H1 (cell line): ENCODE measurements at regions not wholly inside any gene's neighbourhood (a gene's known extent, or its start where the extent isn't known, plus 50 kb on each side); places are given as distances from the start of the nearest gene placed in this dataset.

Experiments used
- CTCF ChIA-PET: fragments of 300-600 bp; sonication (Branson Sonifier 250); formaldehyde crosslinking; loops from one replicate; lab custom pipeline; 2021; ENCODE audit not compliant: partially characterized antibody; lab: Charles Lee
- POLR2A ChIA-PET: fragments of 300-600 bp; sonication (Branson Sonifier 250); formaldehyde crosslinking; loops from one replicate; lab custom pipeline; 2021; ENCODE audit warnings: inconsistent platforms; ENCODE audit not compliant: partially characterized antibody; lab: Charles Lee
- DNase-seq, 2 experiments: peaks; one replicate each; pipeline versions ENCODE4 v3.0.0 to v3.0.0-alpha.2; 2010 to 2022; ENCODE audit warnings: low spot score in 2 of 2, low read depth in 1 of 2, mixed read lengths in 1 of 2
- FAIRE-seq: peaks from 2 replicates; lab custom pipeline; 2011; peaks lifted over from hg19 to GRCh38; lab: Jason Lieb, UNC
- H2AFZ ChIP-seq: 2 replicates; pipeline ENCODE4 v1.8.1; 2012; ENCODE audit warnings: low read length, inconsistent platforms
- H2AK5ac ChIP-seq: 2 replicates; pipeline ENCODE4 v1.6.1; 2013; ENCODE audit warnings: low read depth, low read length
- H2BK120ac ChIP-seq: replicated peaks from 2 replicates; pipeline ENCODE3; 2013; ENCODE audit warnings: low read depth, low read length, inconsistent platforms
- H2BK12ac ChIP-seq: 2 replicates; pipeline ENCODE4 v1.6.1; 2013; ENCODE audit warnings: low read depth, low read length
- H2BK15ac ChIP-seq: 2 replicates; pipeline ENCODE4 v1.6.1; 2013; ENCODE audit warnings: low read length
- H2BK20ac ChIP-seq: 2 replicates; pipeline ENCODE4 v1.6.1; 2013; ENCODE audit warnings: low read length
- H2BK5ac ChIP-seq: 2 replicates; pipeline ENCODE4 v1.6.1; 2013; ENCODE audit warnings: low read depth, low read length
- H3K14ac ChIP-seq: 2 replicates; pipeline ENCODE4 v1.6.1; 2013; ENCODE audit warnings: inconsistent platforms; ENCODE audit not compliant: insufficient read length
- H3K18ac ChIP-seq: 2 replicates; pipeline ENCODE4 v1.6.1; 2013; ENCODE audit warnings: low read length; ENCODE audit errors: extremely low read depth
- H3K23ac ChIP-seq: 2 replicates; pipeline ENCODE4 v1.6.1; 2013; ENCODE audit warnings: inconsistent platforms; ENCODE audit not compliant: insufficient read length
- H3K23me2 ChIP-seq: 2 replicates; pipeline ENCODE4 v1.6.1; 2013; ENCODE audit warnings: low read depth, low read length
- H3K27ac ChIP-seq: 2 replicates; pipeline ENCODE4 v1.6.1; 2011; ENCODE audit warnings: low read depth, low read length, inconsistent platforms
- H3K27me3 ChIP-seq, 4 experiments: replicated peaks in 1 of 4; 1 replicate in 1 of 4; 2 replicates in 3 of 4; pipeline versions ENCODE4 v1.6.1 to v1.8.1; 2011 to 2013; ENCODE audit warnings: low read length in 3 of 4, mild to moderate bottlenecking in 3 of 4, inconsistent platforms in 2 of 4, mixed read lengths in 2 of 4, moderate library complexity in 1 of 4; ENCODE audit not compliant: control insufficient read depth in 3 of 4, insufficient read depth in 3 of 4; ENCODE audit errors: extremely low read depth in 1 of 4
- H3K36me3 ChIP-seq, 4 experiments: 2 replicates each; pipeline versions ENCODE4 v1.6.1 to v1.8.1; 2011 to 2013; ENCODE audit warnings: mild to moderate bottlenecking in 4 of 4, low read length in 3 of 4, moderate library complexity in 2 of 4, control low read depth in 1 of 4, inconsistent platforms in 1 of 4; ENCODE audit not compliant: insufficient read depth in 4 of 4, control insufficient read depth in 2 of 4
- H3K4ac ChIP-seq: replicated peaks from 2 replicates; pipeline ENCODE3; 2013; ENCODE audit warnings: low read length, low read depth, mixed read lengths, inconsistent platforms; ENCODE audit not compliant: insufficient read length
- H3K4me1 ChIP-seq, 4 experiments: replicated peaks in 1 of 4; 1 replicate in 1 of 4; 2 replicates in 3 of 4; pipeline versions ENCODE4 v1.6.1 to v1.8.1; 2011 to 2013; ENCODE audit warnings: low read length in 3 of 4, inconsistent platforms in 2 of 4, mixed read lengths in 1 of 4; ENCODE audit not compliant: insufficient read depth in 4 of 4, control insufficient read depth in 3 of 4
- H3K4me2 ChIP-seq, 2 experiments: 2 replicates each; pipeline versions ENCODE4 v1.6.1 to v1.8.1; 2011 to 2013; ENCODE audit warnings: low read depth in 2 of 2, low read length in 2 of 2, control low read depth in 1 of 2, inconsistent platforms in 1 of 2, mild to moderate bottlenecking in 1 of 2; ENCODE audit not compliant: insufficient read depth in 1 of 2
- H3K4me3 ChIP-seq, 4 experiments: fragments of 200-600, 300-600 bp in 1 of 4; sonication (generic), shearing (Covaris generic), sonication (Bioruptor Twin) in 1 of 4; 2 replicates each; pipeline versions ENCODE4 v1.5.1 to v1.8.1; 2011 to 2016; ENCODE audit warnings: low read length in 4 of 4, low read depth in 3 of 4, control low read depth in 2 of 4, inconsistent platforms in 2 of 4, mild to moderate bottlenecking in 2 of 4, mixed read lengths in 1 of 4, moderate library complexity in 1 of 4; ENCODE audit not compliant: insufficient read depth in 2 of 4; ENCODE audit errors: extremely low read depth in 1 of 4
- H3K56ac ChIP-seq: replicated peaks from 2 replicates; pipeline ENCODE3; 2013; ENCODE audit warnings: low read depth, mild to moderate bottlenecking, mixed read lengths, low read length, inconsistent platforms; ENCODE audit not compliant: insufficient read length
- H3K79me1 ChIP-seq: 2 replicates; pipeline ENCODE4 v1.6.1; 2013; ENCODE audit warnings: low read depth, low read length, control low read depth
- H3K79me2 ChIP-seq, 2 experiments: 2 replicates each; pipeline versions ENCODE4 v1.6.1 to v1.8.1; 2012 to 2013; ENCODE audit warnings: low read length in 2 of 2, mild to moderate bottlenecking in 2 of 2, inconsistent platforms in 1 of 2; ENCODE audit not compliant: insufficient read depth in 2 of 2, control insufficient read depth in 1 of 2
- H3K9ac ChIP-seq, 4 experiments: replicated peaks in 1 of 4; 1 replicate in 1 of 4; 2 replicates in 3 of 4; pipeline versions ENCODE4 v1.6.1 to v1.8.1; 2011 to 2013; ENCODE audit warnings: low read depth in 3 of 4, low read length in 3 of 4, control low read depth in 2 of 4, mild to moderate bottlenecking in 2 of 4, moderate library complexity in 2 of 4, inconsistent platforms in 1 of 4; ENCODE audit errors: extremely low read depth in 1 of 4
- H3K9me3 ChIP-seq, 2 experiments: 2 replicates each; pipeline versions ENCODE4 v1.6.1 to v1.8.1; 2012 to 2013; ENCODE audit warnings: mild to moderate bottlenecking in 2 of 2, moderate library complexity in 2 of 2, control low read depth in 1 of 2, inconsistent platforms in 1 of 2, low read depth in 1 of 2, low read length in 1 of 2, mixed read lengths in 1 of 2; ENCODE audit not compliant: insufficient read depth in 2 of 2
- H4K20me1 ChIP-seq, 2 experiments: replicated peaks in 1 of 2; 2 replicates each; pipeline versions ENCODE3 to v1.8.1; 2011 to 2013; ENCODE audit warnings: inconsistent platforms in 2 of 2, low read length in 2 of 2, mild to moderate bottlenecking in 1 of 2; ENCODE audit not compliant: insufficient read depth in 2 of 2, control insufficient read depth in 1 of 2
- H4K5ac ChIP-seq: 2 replicates; pipeline ENCODE4 v1.6.1; 2013; ENCODE audit warnings: low read length, low read depth, mixed read lengths, inconsistent platforms; ENCODE audit not compliant: insufficient read length
- H4K8ac ChIP-seq: 2 replicates; pipeline ENCODE4 v1.8.0; 2013; ENCODE audit warnings: mild to moderate bottlenecking, moderate library complexity, low read length, inconsistent platforms; ENCODE audit not compliant: insufficient read depth; ENCODE audit errors: extremely low read depth
- H4K91ac ChIP-seq: replicated peaks from 2 replicates; pipeline ENCODE3; 2013; ENCODE audit warnings: low read length, mixed read lengths, inconsistent platforms; ENCODE audit not compliant: insufficient read length
- CBX5 ChIP-seq: fragments of 300-800, 300-1000 bp; sonication (generic); IDR thresholded peaks from 2 replicates; pipeline ENCODE4 v1.7.1; 2016; ENCODE audit warnings: antibody characterized with exemption, low read length, low read depth
- HDAC2 ChIP-seq, 2 experiments: fragments of 300-600 bp in 1 of 2; sonication (generic) in 1 of 2; IDR thresholded peaks; 2 replicates each; pipeline ENCODE4 v1.6.1; 2011 to 2012; ENCODE audit warnings: low read depth in 2 of 2, low read length in 2 of 2, mild to moderate bottlenecking in 2 of 2, moderate library complexity in 2 of 2, borderline replicate concordance in 1 of 2, inconsistent platforms in 1 of 2
- MAFK ChIP-seq: IDR thresholded peaks from 2 replicates; pipeline ENCODE4 v1.6.1; 2012; ENCODE audit warnings: low read depth, mild to moderate bottlenecking, improper control_type of control experiment, low read length
- WGBS, 2 experiments: shearing (Covaris generic) in 1 of 2; methylation state at CpG; one replicate each; pipeline versions ENCODE4 v1.1.6 to v1.1.7; 2013 to 2015; ENCODE audit warnings: low lambda C conversion rate in 2 of 2, mixed read lengths in 2 of 2, inconsistent platforms in 1 of 2, low coverage in 1 of 2, missing lambda C conversion rate in 1 of 2; ENCODE audit not compliant: insufficient replicate concordance in 2 of 2, insufficient coverage in 1 of 2, insufficient read length in 1 of 2; ENCODE audit errors: extremely low coverage in 1 of 2, missing lambda C conversion rate in 1 of 2; 5-methylcytosine and 5-hydroxymethylcytosine counted together
- TF ChIP-seq, protein P1 (sequence below): IDR thresholded peaks from 2 replicates; pipeline ENCODE4 v1.6.1; 2012; ENCODE audit warnings: inconsistent platforms

GRCh38 chr12:28601570-28602058 is 411.4 kb downstream of the CCDC91 start:
- no peak overlapping the region for H4K5ac ChIP-seq
- no peak overlapping the region for H3K9ac ChIP-seq
- H2BK20ac ChIP-seq: no peak overlapping the region
- H3K27ac ChIP-seq: no peak overlapping the region
- FAIRE-seq: no peak
- H3K79me1 ChIP-seq: no peaks in the 10 kb centered on the region
- H3K23ac ChIP-seq: no peak overlapping the region
- H3K4me3 ChIP-seq: no peak overlapping the region
- no peak overlapping the region for H3K14ac ChIP-seq
- no peaks in the 10 kb centered on the region for H3K79me2 ChIP-seq
- H3K56ac ChIP-seq: no peak overlapping the region
- H3K18ac ChIP-seq: no peak overlapping the region
- TF ChIP-seq MAFK (no peak), HDAC2 (IDR thresholded peaks at IDR 0.05; ENCODE audit: borderline replicate concordance in 1 of 2, low read depth in 2 of 2, low read length in 2 of 2) (no peak), CBX5 (no peak)
- TF ChIP-seq, protein P1, sequence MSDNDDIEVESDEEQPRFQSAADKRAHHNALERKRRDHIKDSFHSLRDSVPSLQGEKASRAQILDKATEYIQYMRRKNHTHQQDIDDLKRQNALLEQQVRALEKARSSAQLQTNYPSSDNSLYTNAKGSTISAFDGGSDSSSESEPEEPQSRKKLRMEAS: no peak
- TF ChIP-seq, all 59 proteins: peak for 0
- Histone ChIP-seq H3K4me1 (peaks cover 0 to 2% (median 0%) of the 10 kb centered on the region in 4 experiments; a peak in 1 of 7 replicates), H3K4ac (no peak overlapping the region), H2AK5ac (no peak overlapping the region), H3K23me2 (no peaks in the 10 kb centered on the region; the same call in 1 of the 2 replicates), H4K8ac (no peak overlapping the region), H2BK120ac (no peak overlapping the region), H2AFZ (no peak overlapping the region), H2BK15ac (no peak overlapping the region), H3K4me2 (no peak overlapping the region), H3K9me3 (0 out of 4 replicates have a peak, but pooled peaks cover 0 to 1% of the 10 kb centered on the region in 2 experiments), H4K91ac (no peak overlapping the region), H2BK5ac (no peak overlapping the region), H3K27me3 (no peaks in the 10 kb centered on the region), H2BK12ac (no peak overlapping the region), H3K36me3 (no peaks in the 10 kb centered on the region), H4K20me1 (no peaks in the 10 kb centered on the region)
- WGBS, 2 experiments: 81% methylated on average over 2 of the region's 2 CpGs; no CpG with 5 or more reads in 1 of the 2 experiments
- ChIA-PET CTCF (interaction anchor here (0.9 kb wide), 1 partner anchor 17 kb away, joined by 3 read pairs; no protein-coding TSS in a partner anchor), POLR2A (no interaction called here)
- no peak for DNase-seq
